Rectal smooth muscle tissue (tissue), 1 donor: ENCODE measurements at regions not wholly inside any gene's neighbourhood (a gene's known extent, or its start where the extent isn't known, plus 50 kb on each side); places are given as distances from the start of the nearest gene placed in this dataset.

Experiments
- H3K27ac ChIP-seq: one replicate; pipeline ENCODE4 v1.7.0; 2013; ENCODE audit warnings: low read depth, low read length, inconsistent platforms
- H3K27me3 ChIP-seq: one replicate; pipeline ENCODE4 v1.7.0; 2013; ENCODE audit warnings: low read length; ENCODE audit not compliant: control insufficient read depth, insufficient read depth
- H3K36me3 ChIP-seq: one replicate; pipeline ENCODE4 v1.7.0; 2013; ENCODE audit warnings: low read length; ENCODE audit not compliant: control insufficient read depth, insufficient read depth
- H3K4me1 ChIP-seq: one replicate; pipeline ENCODE4 v1.7.0; 2013; ENCODE audit warnings: low read length; ENCODE audit not compliant: control insufficient read depth, insufficient read depth
- H3K4me3 ChIP-seq: one replicate; pipeline ENCODE4 v1.7.0; 2013; ENCODE audit warnings: low read length
- H3K9ac ChIP-seq: one replicate; pipeline ENCODE4 v1.7.0; 2013; ENCODE audit warnings: low read length

- H3K4me1 ChIP-seq: no peaks in the 10 kb centered on the region
- H3K27me3 ChIP-seq: no peaks in the 10 kb centered on the region
- H3K27ac ChIP-seq: no peak overlapping the region
- H3K36me3 ChIP-seq: no peaks in the 10 kb centered on the region
- H3K4me3 ChIP-seq: no peak overlapping the region
- no peak overlapping the region for H3K9ac ChIP-seq
Measured at GRCh38 chr11:45551191-45551713, 114.2 kb downstream of the CHST1 start.

- Histone ChIP-seq H3K27ac (no peak overlapping the region), H3K9ac (no peak overlapping the region), H3K4me1 (no peaks in the 10 kb centered on the region), H3K36me3 (no peaks in the 10 kb centered on the region), H3K27me3 (no peaks in the 10 kb centered on the region), H3K4me3 (no peak overlapping the region)
Measured at GRCh38 chr11:45549257-45549656, 116.2 kb downstream of the CHST1 start.

GRCh38 chr11:45546366-45546765 is 119.1 kb downstream of the CHST1 start:
- no peak overlapping the region for H3K4me3 ChIP-seq
- no peaks in the 10 kb centered on the region for H3K36me3 ChIP-seq
- no peak overlapping the region for H3K27ac ChIP-seq
- H3K4me1 ChIP-seq: no peaks in the 10 kb centered on the region
- no peak overlapping the region for H3K9ac ChIP-seq
- H3K27me3 ChIP-seq: no peaks in the 10 kb centered on the region

- Histone ChIP-seq H3K36me3 (no peaks in the 10 kb centered on the region), H3K27me3 (no peaks in the 10 kb centered on the region), H3K4me1 (no peaks in the 10 kb centered on the region), H3K4me3 (no peak overlapping the region), H3K9ac (no peak overlapping the region), H3K27ac (no peak overlapping the region)
Measured at GRCh38 chr11:45544826-45545225, 120.6 kb downstream of the CHST1 start.

- no peak overlapping the region for H3K4me3 ChIP-seq
- H3K4me1 ChIP-seq: no peaks in the 10 kb centered on the region
- no peak overlapping the region for H3K27ac ChIP-seq
- H3K36me3 ChIP-seq: no peaks in the 10 kb centered on the region
- no peaks in the 10 kb centered on the region for H3K27me3 ChIP-seq
- no peak overlapping the region for H3K9ac ChIP-seq
Measured at GRCh38 chr11:45543808-45544422, 121.5 kb downstream of the CHST1 start.

GRCh38 chr11:45543081-45543480 is 122.3 kb downstream of the CHST1 start:
- Histone ChIP-seq H3K9ac (no peak overlapping the region), H3K27me3 (no peaks in the 10 kb centered on the region), H3K4me1 (no peaks in the 10 kb centered on the region), H3K36me3 (no peaks in the 10 kb centered on the region), H3K27ac (no peak overlapping the region), H3K4me3 (no peak overlapping the region)

- Histone ChIP-seq H3K27ac (no peak overlapping the region), H3K4me1 (no peaks in the 10 kb centered on the region), H3K27me3 (no peaks in the 10 kb centered on the region), H3K36me3 (no peaks in the 10 kb centered on the region), H3K4me3 (no peak overlapping the region), H3K9ac (no peak overlapping the region)
Measured at GRCh38 chr11:45541693-45542434, 123.6 kb downstream of the CHST1 start.

- Histone ChIP-seq H3K9ac (no peak overlapping the region), H3K4me1 (no peaks in the 10 kb centered on the region), H3K27me3 (no peaks in the 10 kb centered on the region), H3K27ac (no peak overlapping the region), H3K4me3 (no peak overlapping the region), H3K36me3 (no peaks in the 10 kb centered on the region)
Measured at GRCh38 chr11:45538939-45539338, 126.5 kb downstream of the CHST1 start.

- Histone ChIP-seq H3K27ac (no peak overlapping the region), H3K36me3 (no peaks in the 10 kb centered on the region), H3K4me3 (no peak overlapping the region), H3K27me3 (no peaks in the 10 kb centered on the region), H3K4me1 (no peaks in the 10 kb centered on the region), H3K9ac (no peak overlapping the region)
Measured at GRCh38 chr11:45538363-45538762, 127.1 kb downstream of the CHST1 start.

- Histone ChIP-seq H3K4me1 (no peaks in the 10 kb centered on the region), H3K36me3 (no peaks in the 10 kb centered on the region), H3K9ac (no peak overlapping the region), H3K4me3 (no peak overlapping the region), H3K27me3 (no peaks in the 10 kb centered on the region), H3K27ac (no peak overlapping the region)
Measured at GRCh38 chr11:45537614-45538013, 127.8 kb downstream of the CHST1 start.

GRCh38 chr11:45535033-45535432 is 130.4 kb downstream of the CHST1 start:
- Histone ChIP-seq H3K4me1 (no peaks in the 10 kb centered on the region), H3K27me3 (no peaks in the 10 kb centered on the region), H3K27ac (no peak overlapping the region), H3K9ac (no peak overlapping the region), H3K4me3 (no peak overlapping the region), H3K36me3 (no peaks in the 10 kb centered on the region)

GRCh38 chr11:45534132-45534531 is 131.3 kb downstream of the CHST1 start:
- no peaks in the 10 kb centered on the region for H3K27me3 ChIP-seq
- H3K36me3 ChIP-seq: no peaks in the 10 kb centered on the region
- no peak overlapping the region for H3K27ac ChIP-seq
- H3K9ac ChIP-seq: no peak overlapping the region
- no peaks in the 10 kb centered on the region for H3K4me1 ChIP-seq
- H3K4me3 ChIP-seq: no peak overlapping the region

- Histone ChIP-seq H3K27ac (no peak overlapping the region), H3K4me1 (no peaks in the 10 kb centered on the region), H3K36me3 (no peaks in the 10 kb centered on the region), H3K9ac (no peak overlapping the region), H3K4me3 (no peak overlapping the region), H3K27me3 (no peaks in the 10 kb centered on the region)
Measured at GRCh38 chr11:45532546-45532945, 132.9 kb downstream of the CHST1 start.
